SW480 (cell line): ENCODE measurements at regions not wholly inside any gene's neighbourhood (a gene's known extent, or its start where the extent isn't known, plus 50 kb on each side); places are given as distances from the start of the nearest gene placed in this dataset.
"Not testable (repeated sequence)": the region's sequence is repeated elsewhere in the genome, so short reads cannot be mapped to it uniquely, and the experiment has no call there.

ENCODE experiments used
- DNase-seq: peaks from one replicate; pipeline ENCODE4 v3.0.0-alpha.2; 2016; ENCODE audit warnings: low spot score

- DNase-seq: not testable (repeated sequence)
Measured at GRCh38 chr6:71007298-71007697, 50.4 kb upstream of the B3GAT2 start.

GRCh38 chr6:71011871-71012371 lies 55.1 kb upstream of the B3GAT2 start:
- no peak for DNase-seq

GRCh38 chr6:71012866-71013469 lies 56.1 kb upstream of the B3GAT2 start:
- DNase-seq: peak; percentile 41

- no peak for DNase-seq
Measured at GRCh38 chr6:71015392-71015791, 58.5 kb upstream of the B3GAT2 start.

GRCh38 chr6:71028236-71028876 lies 71.5 kb upstream of the B3GAT2 start:
- no peak for DNase-seq

GRCh38 chr6:71028877-71029252 lies 72.0 kb upstream of the B3GAT2 start:
- no peak for DNase-seq

GRCh38 chr6:71029555-71029954 lies 72.7 kb upstream of the B3GAT2 start:
- DNase-seq: no peak

- no peak for DNase-seq
Measured at GRCh38 chr6:71031912-71032311, 75.1 kb upstream of the B3GAT2 start.

- DNase-seq: no peak
Measured at GRCh38 chr6:71033171-71033570, 76.3 kb upstream of the B3GAT2 start.

GRCh38 chr6:71033890-71034289 lies 77.0 kb upstream of the B3GAT2 start:
- no peak for DNase-seq

- peak; percentile 70 for DNase-seq
Measured at GRCh38 chr6:71034563-71035345, 77.9 kb upstream of the B3GAT2 start.

- DNase-seq: no peak
Measured at GRCh38 chr6:71035871-71036270, 79.0 kb upstream of the B3GAT2 start.

- DNase-seq: peak; percentile 11
Measured at GRCh38 chr6:71038711-71039344, 82.0 kb upstream of the B3GAT2 start.

GRCh38 chr6:71040043-71040442 lies 83.2 kb upstream of the B3GAT2 start:
- no peak for DNase-seq

- no peak for DNase-seq
Measured at GRCh38 chr6:71040841-71041240, 84.0 kb upstream of the B3GAT2 start.

GRCh38 chr6:71043902-71044301 lies 87.0 kb upstream of the B3GAT2 start:
- no peak for DNase-seq

- DNase-seq: no peak
Measured at GRCh38 chr6:71044753-71045152, 87.9 kb upstream of the B3GAT2 start.

- DNase-seq: no peak
Measured at GRCh38 chr6:71045296-71045695, 88.4 kb upstream of the B3GAT2 start.

GRCh38 chr6:71047417-71047816 lies 90.6 kb upstream of the B3GAT2 start:
- no peak for DNase-seq

- no peak for DNase-seq
Measured at GRCh38 chr6:71048320-71049164, 91.7 kb upstream of the B3GAT2 start.

GRCh38 chr6:71049198-71049770 lies 92.4 kb upstream of the B3GAT2 start:
- DNase-seq: no peak
